ENCODE measurements at regions not wholly inside any gene's neighbourhood (a gene's known extent, or its start where the extent isn't known, plus 50 kb on each side); places are given as distances from the start of the nearest gene placed in this dataset.

GRCh38 chr5:66247176-66247960, 103.3 kb downstream of the SREK1 start:
- no peak for TF ChIP-seq CTCF (IDR thresholded peaks at IDR 0.05; ENCODE audit: borderline replicate concordance, insufficient read depth, low read depth, low read length)
- H3K4me3 ChIP-seq (ENCODE audit: low read depth, low read length): no peak overlapping the region

- no peak overlapping the region for H3K4me3 ChIP-seq (ENCODE audit: low read depth, low read length)
- no peak for TF ChIP-seq CTCF (IDR thresholded peaks at IDR 0.05; ENCODE audit: borderline replicate concordance, insufficient read depth, low read depth, low read length)
Measured at GRCh38 chr5:66248874-66249273, 104.8 kb downstream of the SREK1 start.

GRCh38 chr5:66249920-66250319, 105.8 kb downstream of the SREK1 start:
- TF ChIP-seq CTCF (IDR thresholded peaks at IDR 0.05; ENCODE audit: borderline replicate concordance, insufficient read depth, low read depth, low read length): no peak
- H3K4me3 ChIP-seq (ENCODE audit: low read depth, low read length): no peak overlapping the region

GRCh38 chr5:66252849-66253248, 108.7 kb downstream of the SREK1 start:
- H3K4me3 ChIP-seq (ENCODE audit: low read depth, low read length): no peak overlapping the region
- TF ChIP-seq CTCF (IDR thresholded peaks at IDR 0.05; ENCODE audit: borderline replicate concordance, insufficient read depth, low read depth, low read length): no peak

- H3K4me3 ChIP-seq (ENCODE audit: low read depth, low read length): no peak overlapping the region
- no peak for TF ChIP-seq CTCF (IDR thresholded peaks at IDR 0.05; ENCODE audit: borderline replicate concordance, insufficient read depth, low read depth, low read length)
Measured at GRCh38 chr5:66255714-66256113, 111.6 kb downstream of the SREK1 start.

- no peak for TF ChIP-seq CTCF (IDR thresholded peaks at IDR 0.05; ENCODE audit: borderline replicate concordance, insufficient read depth, low read depth, low read length)
- H3K4me3 ChIP-seq (ENCODE audit: low read depth, low read length): no peak overlapping the region
Measured at GRCh38 chr5:66273121-66273520, 129.0 kb downstream of the SREK1 start.

GRCh38 chr5:66276986-66277385, 132.9 kb downstream of the SREK1 start:
- TF ChIP-seq CTCF (IDR thresholded peaks at IDR 0.05; ENCODE audit: borderline replicate concordance, insufficient read depth, low read depth, low read length): no peak

More at GRCh38 chr5:66276986-66277385, 132.9 kb downstream of the SREK1 start:
- H3K4me3 ChIP-seq (ENCODE audit: low read depth, low read length): no peak overlapping the region
